IPS-NIHi7 (cell line): ENCODE measurements at regions not wholly inside any gene's neighbourhood (a gene's known extent, or its start where the extent isn't known, plus 50 kb on each side); places are given as distances from the start of the nearest gene placed in this dataset.
A peak's percentile ranks its signal among the peaks of the same experiment; 100 is the strongest.
"Not testable (repeated sequence)": the region's sequence is repeated elsewhere in the genome, so short reads cannot be mapped to it uniquely, and the experiment has no call there.

Experiments
- DNase-seq: peaks from one replicate; pipeline ENCODE4 v3.0.0; 2012; ENCODE audit warnings: mixed read lengths; ENCODE audit errors: extremely low spot score

GRCh38 chr4:60865273-60865672, 334.9 kb upstream of the ADGRL3 start:
- peak; percentile 63 for DNase-seq

- no peak for DNase-seq
Observed at GRCh38 chr4:60868232-60868960, 331.7 kb upstream of the ADGRL3 start.

DNA sequence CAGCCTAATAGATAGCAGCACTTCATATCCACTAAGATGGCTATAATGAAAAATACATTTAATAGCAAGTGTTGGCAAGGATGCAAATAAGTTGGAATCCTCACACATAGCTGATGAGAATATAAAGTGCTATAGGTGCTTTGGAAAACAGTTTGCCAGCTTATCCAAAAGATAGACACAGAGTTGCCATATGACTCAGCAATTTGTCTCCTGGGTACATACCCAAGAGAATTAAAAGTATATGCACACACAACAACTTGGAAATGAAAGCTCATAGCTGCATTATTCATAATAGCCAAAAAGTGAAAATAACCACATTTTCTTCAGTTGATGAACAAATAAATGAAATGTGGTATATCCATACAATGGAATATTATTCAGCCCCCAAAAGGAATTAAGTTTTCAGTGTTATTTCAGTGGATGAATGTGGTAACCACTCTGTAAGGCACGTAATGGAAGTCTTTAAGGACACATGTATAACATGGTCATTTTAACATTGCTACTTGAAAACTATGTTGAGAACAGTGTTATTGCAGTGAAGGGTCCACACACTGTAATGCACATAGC, 320.9 kb upstream of the ADGRL3 start:
- DNase-seq, result no peak

DNA sequence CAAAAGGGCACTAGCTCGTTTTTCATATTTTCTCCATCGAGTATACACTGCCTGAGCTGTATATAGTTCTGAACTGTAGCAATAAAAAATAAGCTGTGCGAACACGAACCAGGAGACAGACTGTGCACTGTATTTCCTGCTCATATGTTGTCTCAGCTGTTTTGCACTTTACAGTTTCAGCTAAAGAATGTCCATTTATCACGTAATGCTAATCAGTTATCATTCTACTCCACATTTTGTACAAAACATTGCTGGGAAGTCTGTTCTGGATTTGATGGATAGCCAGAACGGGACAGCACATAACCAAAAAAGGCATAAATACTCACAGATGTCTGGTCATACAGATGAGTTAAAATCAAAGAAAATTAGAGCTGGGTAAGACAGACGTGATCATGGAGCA, 315.5 kb upstream of the ADGRL3 start:
- DNase-seq, result no peak

DNA sequence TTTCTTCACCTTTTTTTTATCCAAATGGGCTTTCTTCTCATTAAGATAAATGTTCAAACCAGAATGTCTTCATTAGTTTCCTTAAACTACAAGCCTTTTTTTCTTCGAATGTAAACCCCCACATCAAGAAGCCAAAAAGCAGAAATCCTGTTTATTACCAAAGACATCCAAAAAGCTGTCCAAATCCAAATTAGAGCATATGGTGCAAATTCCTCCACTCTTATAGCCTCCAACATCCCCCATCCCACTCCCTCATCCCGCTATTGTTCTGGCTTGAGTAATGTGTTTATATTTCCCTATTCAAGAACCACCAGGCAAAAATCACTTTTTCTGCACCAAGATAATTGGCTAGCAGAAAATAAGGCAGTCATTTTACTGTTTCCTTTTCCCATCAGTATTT, 315.1 kb upstream of the ADGRL3 start:
- no peak for DNase-seq

GRCh38 chr4:60890743-60891142, 309.4 kb upstream of the ADGRL3 start:
- no peak for DNase-seq

DNA sequence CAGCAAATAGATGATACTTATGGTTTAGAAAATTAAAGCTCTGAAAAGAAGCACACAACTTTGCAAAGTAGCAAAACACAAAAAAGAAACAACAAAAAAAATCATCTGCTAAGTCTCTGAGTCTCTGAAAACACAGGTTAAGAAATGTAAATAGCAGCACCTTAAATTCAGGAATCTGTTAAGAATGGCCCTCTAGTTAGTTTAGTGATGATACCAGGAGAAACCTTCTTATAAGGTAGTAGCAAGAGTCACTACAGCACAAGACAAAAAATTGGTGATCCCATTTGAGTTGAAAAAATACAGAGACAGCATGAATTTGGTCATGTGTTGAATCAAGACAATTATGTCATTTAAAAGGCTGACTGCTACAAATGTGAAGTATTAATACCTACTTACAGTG, 308.2 kb upstream of the ADGRL3 start:
- no peak for DNase-seq

DNA sequence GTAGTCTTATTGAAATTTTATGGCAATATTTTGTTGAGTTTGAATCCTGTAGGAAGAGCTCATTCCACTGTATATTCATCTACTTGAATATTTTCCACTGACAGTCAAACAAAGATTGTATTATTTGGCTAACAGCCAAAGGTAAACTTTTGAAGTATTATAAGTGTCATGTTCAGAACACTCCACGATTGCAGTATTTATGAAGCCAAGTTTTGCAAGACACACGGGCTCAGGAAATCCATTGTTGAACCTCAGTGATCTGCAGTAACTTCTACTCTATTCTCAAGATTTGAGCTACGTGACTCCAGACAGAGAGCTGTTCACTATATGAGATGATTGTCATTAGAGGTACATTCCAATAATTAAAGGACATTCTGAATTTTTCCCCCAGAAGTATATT, 302.7 kb upstream of the ADGRL3 start:
- no peak for DNase-seq

DNA sequence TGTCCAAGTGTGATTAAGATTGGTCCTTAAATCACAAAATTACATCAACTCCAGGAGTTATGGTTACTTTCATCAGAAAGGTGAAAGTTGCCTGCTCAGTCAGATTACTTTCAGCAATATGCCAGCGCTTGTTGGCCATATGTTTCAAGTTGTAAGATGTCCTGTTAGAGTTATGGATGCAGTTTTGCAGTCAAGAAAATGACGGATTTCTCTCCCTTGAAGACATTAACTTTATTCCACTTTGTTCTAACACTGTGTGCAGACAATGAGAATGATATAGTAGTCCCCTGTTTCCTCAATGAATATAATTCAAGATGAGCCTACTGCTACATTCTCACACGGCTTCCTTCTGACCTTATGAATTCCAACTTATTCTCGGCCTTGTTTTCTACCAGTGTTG, 295.0 kb upstream of the ADGRL3 start:
- no peak for DNase-seq

- no peak for DNase-seq
Observed at GRCh38 chr4:60911127-60911526, 289.0 kb upstream of the ADGRL3 start.

GRCh38 chr4:60913002-60913401, 287.1 kb upstream of the ADGRL3 start:
- no peak for DNase-seq

DNA sequence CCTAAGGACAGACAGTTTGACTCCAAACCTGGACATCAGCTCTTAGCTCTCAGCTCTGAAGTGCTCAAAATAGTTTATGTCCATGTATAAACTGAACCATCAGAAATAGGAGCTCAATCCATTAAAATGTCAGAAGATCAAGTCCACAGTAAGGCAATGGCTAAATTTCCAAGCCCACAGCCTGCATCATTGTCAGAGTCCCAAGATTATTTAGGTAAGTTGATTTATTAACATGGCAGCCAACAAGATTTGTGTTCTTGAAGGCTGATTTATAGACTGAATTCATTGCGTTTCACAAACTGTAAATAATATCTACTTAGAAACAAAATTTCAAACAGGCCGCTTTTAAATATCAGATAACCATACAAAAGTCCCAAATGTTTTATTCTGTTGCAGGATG, 286.5 kb upstream of the ADGRL3 start:
- DNase-seq, result no peak

DNA sequence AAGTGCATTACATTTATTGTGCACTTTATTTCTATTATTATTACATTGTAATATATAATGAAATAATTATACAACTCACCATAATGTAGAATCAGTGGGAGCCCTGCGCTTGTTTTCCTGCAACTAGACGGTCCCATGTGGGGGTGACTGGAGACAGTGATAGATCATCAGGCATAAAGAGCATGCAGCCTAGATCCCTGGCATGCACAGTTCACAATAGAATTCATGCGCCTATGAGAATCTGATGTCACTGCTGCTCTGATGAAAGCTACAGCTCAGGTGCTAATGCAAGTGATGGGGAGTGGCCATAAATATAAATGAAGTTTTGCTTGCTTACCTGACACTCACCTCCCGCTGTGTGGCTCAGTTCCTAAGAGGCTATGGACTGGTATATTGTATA, 278.4 kb upstream of the ADGRL3 start:
- not testable (repeated sequence) for DNase-seq

DNA sequence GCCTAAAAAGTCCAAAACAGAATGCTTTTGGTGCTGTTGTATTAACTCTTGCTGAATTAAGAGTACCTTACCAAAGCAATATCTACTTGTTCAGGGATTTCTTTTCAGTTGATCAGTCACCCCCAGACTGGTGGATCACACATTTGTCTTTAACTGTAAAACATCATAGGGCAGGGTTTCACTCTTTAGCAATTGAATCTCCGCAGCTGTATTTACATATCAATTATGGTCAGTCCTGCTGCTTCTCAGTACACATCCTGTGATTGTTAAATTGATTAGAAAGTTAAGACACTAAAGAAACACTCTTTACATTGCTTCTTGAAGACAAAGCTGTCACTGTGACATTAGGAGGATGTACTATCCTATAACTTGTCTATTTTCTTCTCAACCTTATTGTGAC, 277.1 kb upstream of the ADGRL3 start:
- DNase-seq, result no peak

DNA sequence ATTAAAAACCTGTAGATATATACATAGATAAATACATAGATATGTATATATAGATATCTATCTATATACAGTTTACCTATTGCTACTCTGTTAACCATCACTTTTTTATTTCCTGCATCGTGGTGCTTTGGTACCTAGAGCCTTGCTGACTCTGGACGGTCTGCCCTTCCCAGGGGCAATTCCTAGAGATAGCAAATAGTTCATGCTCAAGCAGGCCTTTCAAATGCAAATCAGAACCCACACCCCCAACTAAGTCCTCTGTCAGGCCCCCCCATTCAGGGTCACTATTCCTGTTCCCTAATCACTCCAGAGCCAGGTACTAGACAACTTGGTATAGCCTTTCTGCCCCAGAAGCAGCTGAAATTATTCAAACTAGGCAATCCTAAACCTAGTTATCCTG, 273.5 kb upstream of the ADGRL3 start:
- DNase-seq, result no peak

GRCh38 chr4:60930866-60931265, 269.3 kb upstream of the ADGRL3 start:
- DNase-seq, result no peak

- DNase-seq, result no peak
Observed at GRCh38 chr4:60934566-60935295, 265.4 kb upstream of the ADGRL3 start.

- DNase-seq, result no peak
Observed at GRCh38 chr4:60938181-60938580, 261.9 kb upstream of the ADGRL3 start.

GRCh38 chr4:60938621-60939020, 261.5 kb upstream of the ADGRL3 start:
- DNase-seq, result no peak

DNA sequence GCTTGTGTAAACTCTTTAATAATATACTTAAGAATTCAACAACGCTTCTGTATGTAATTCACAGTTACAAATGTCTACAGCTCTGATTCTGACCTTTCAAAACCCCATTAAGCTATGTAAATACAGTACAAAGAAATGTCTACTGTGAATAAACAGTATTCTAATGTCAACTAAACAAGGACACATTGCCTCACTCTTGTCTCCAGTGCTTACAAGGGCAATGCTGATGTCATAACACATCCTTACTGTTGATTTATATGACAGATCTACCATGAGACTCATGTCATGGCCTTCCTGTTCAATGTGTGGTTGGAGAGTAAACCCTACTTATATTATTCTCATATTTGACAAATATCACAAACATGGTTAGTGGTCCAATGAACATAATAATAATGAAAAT, 256.1 kb upstream of the ADGRL3 start:
- DNase-seq, result no peak

DNA sequence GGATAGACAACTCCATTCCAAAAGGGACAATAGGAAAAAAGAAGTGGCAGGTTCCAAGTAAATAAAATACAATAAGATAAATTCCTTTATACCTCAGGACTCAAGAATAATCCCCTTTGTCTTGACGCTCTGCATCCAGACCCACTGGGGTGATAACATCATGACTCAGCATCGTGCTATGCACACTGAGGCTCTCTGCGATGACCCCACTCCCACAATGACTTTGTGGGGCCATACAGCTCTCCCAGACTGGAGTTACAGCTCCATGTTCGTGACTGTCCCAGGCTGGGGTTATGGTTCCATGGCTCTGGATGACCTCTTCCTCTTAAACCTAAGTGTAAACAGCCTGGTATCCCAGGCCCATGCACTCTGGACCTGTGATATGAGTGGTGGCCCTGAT, 254.5 kb upstream of the ADGRL3 start:
- DNase-seq, result no peak

GRCh38 chr4:60948008-60948407, 252.1 kb upstream of the ADGRL3 start:
- DNase-seq, result no peak

- DNase-seq, result no peak
Observed at GRCh38 chr4:60952921-60953320, 247.2 kb upstream of the ADGRL3 start.
